HepG2 (cell line): ENCODE measurements at regions not wholly inside any gene's neighbourhood (a gene's known extent, or its start where the extent isn't known, plus 50 kb on each side); places are given as distances from the start of the nearest gene placed in this dataset.

ENCODE experiments used
- ATAC-seq: fragments of 200-7000 bp; cut with Tn5 transposase; 3 replicates; pipeline ENCODE4 v1.9.1; 2020; ENCODE audit warnings: mild to moderate bottlenecking, moderate library complexity
- BruUV-seq: library from RNA; stranded (reverse); fragments of 400-500 nt; replicated peaks from 2 replicates; lab custom pipeline; 2021; lab: Mats Ljungman, UMichigan
- CTCF ChIA-PET: fragments of 300-600 bp; formaldehyde crosslinking; extraction: SDS; loops from one replicate; lab custom pipeline; 2021; ENCODE audit warnings: low total read pairs, inconsistent platforms, low intra/inter-chr PET ratio; lab: Yijun Ruan, JAX
- POLR2A ChIA-PET: fragments of 350-600 bp; sonication (Branson Sonifier 250); formaldehyde crosslinking; loops from one replicate; lab custom pipeline; 2020; ENCODE audit warnings: antibody characterized with exemption, inconsistent platforms; lab: Yijun Ruan, JAX
- DNase-seq: peaks from one replicate; pipeline ENCODE4 v3.0.0-alpha.2; 2015; ENCODE audit warnings: low spot score
- FAIRE-seq: peaks from 3 replicates; lab custom pipeline; 2011; peaks lifted over from hg19 to GRCh38; lab: Jason Lieb, UNC
- H2AFZ ChIP-seq: one replicate; pipeline ENCODE4 v1.6.1; 2011; ENCODE audit warnings: low read length, inconsistent platforms
- H3K27ac ChIP-seq: fragments of 300-600 bp; 3 replicates; pipeline ENCODE4 v1.8.0; 2011; ENCODE audit warnings: mixed run types, mild to moderate bottlenecking, mixed read lengths, low read length, inconsistent platforms; ENCODE audit not compliant: insufficient read depth; ENCODE audit errors: extremely low read length
- H3K27me3 ChIP-seq, 2 experiments: fragments of 200-600 bp in 1 of 2; 2 replicates in 1 of 2; 3 replicates in 1 of 2; pipeline versions ENCODE4 v1.6.0 to v1.8.0; 2011; ENCODE audit warnings: low read length in 2 of 2, mild to moderate bottlenecking in 2 of 2, moderate library complexity in 2 of 2, inconsistent platforms in 1 of 2; ENCODE audit not compliant: insufficient read depth in 2 of 2, control insufficient read depth in 1 of 2
- H3K36me3 ChIP-seq, 2 experiments: fragments of 200-600 bp in 1 of 2; replicated peaks in 1 of 2; 2 replicates in 1 of 2; 3 replicates in 1 of 2; pipeline versions ENCODE4 v1.5.1 to v1.8.0; 2011; ENCODE audit warnings: low read length in 2 of 2, inconsistent platforms in 1 of 2; ENCODE audit not compliant: insufficient read depth in 2 of 2, control insufficient read depth in 1 of 2
- H3K4me1 ChIP-seq: 2 replicates; pipeline ENCODE4 v1.5.1; 2012; ENCODE audit warnings: low read length, inconsistent platforms; ENCODE audit not compliant: insufficient read depth
- H3K4me2 ChIP-seq: 2 replicates; pipeline ENCODE4 v1.6.0; 2011; ENCODE audit warnings: low read depth, low read length, inconsistent platforms
- H3K4me3 ChIP-seq, 3 experiments: fragments of 200-600 bp in 1 of 3; sonication (generic), shearing (Covaris generic) in 1 of 3; replicated peaks in 1 of 3; 2 replicates each; pipeline ENCODE4 v1.5.1; 2011 to 2016; ENCODE audit warnings: low read length in 3 of 3, inconsistent platforms in 2 of 3, low read depth in 2 of 3, mild to moderate bottlenecking in 2 of 3, control low read depth in 1 of 3, mixed read lengths in 1 of 3; ENCODE audit not compliant: insufficient read depth in 1 of 3
- H3K79me2 ChIP-seq: one replicate; pipeline ENCODE4 v1.6.1; 2011; ENCODE audit warnings: low read length, inconsistent platforms; ENCODE audit not compliant: insufficient read depth
- H3K9ac ChIP-seq: 2 replicates; pipeline ENCODE4 v1.6.0; 2011; ENCODE audit warnings: mild to moderate bottlenecking, low read depth, low read length, inconsistent platforms; ENCODE audit not compliant: insufficient read depth
- H3K9me3 ChIP-seq: 2 replicates; pipeline ENCODE4 v1.5.1; 2012; ENCODE audit warnings: mild to moderate bottlenecking, low read length
- H4K20me1 ChIP-seq: 2 replicates; pipeline ENCODE4 v1.6.0; 2011; ENCODE audit warnings: inconsistent platforms, mild to moderate bottlenecking, low read length, moderate library complexity; ENCODE audit not compliant: insufficient read depth
- MTA1 ChIP-seq: sonication (generic); formaldehyde crosslinking; IDR thresholded peaks from 2 replicates; pipeline ENCODE4 v1.4.0; 2020; ENCODE audit warnings: missing genetic modification reagents, mild to moderate bottlenecking, borderline replicate concordance
- THYN1 ChIP-seq: sonication (generic); formaldehyde crosslinking; IDR thresholded peaks from 2 replicates; pipeline ENCODE4 v1.8.1; 2023; ENCODE audit warnings: low read depth, mild to moderate bottlenecking, moderate library complexity, missing genetic modification reagents, borderline replicate concordance
- ZBTB10 ChIP-seq: sonication (generic); formaldehyde crosslinking; IDR thresholded peaks from 2 replicates; pipeline ENCODE4 v1.4.0; 2020; ENCODE audit warnings: missing genetic modification reagents, borderline replicate concordance
- ZGPAT ChIP-seq: IDR thresholded peaks from 2 replicates; pipeline ENCODE4 v1.6.1; 2016; ENCODE audit warnings: mild to moderate bottlenecking
- WGBS: methylation state at CpG from one replicate; pipeline ENCODE4 v1.1.6; 2017; ENCODE audit warnings: low lambda C conversion rate; 5-methylcytosine and 5-hydroxymethylcytosine counted together
- in situ Hi-C: cut with HindIII; loops from 2 replicates; pipeline ENCODE4 v1.10.0; 2017; ENCODE audit warnings: low pct_unique_long_range_greater_than_20kb; ENCODE audit not compliant: extremely low pct_ligation_motif_present
- intact Hi-C: fragments of 100-400 bp; cut with micrococcal nuclease; formaldehyde crosslinking; loops from one replicate; pipeline ENCODE4 v1.10.0; 2022; ENCODE audit not compliant: unreplicated experiment
- TF ChIP-seq, protein P1 (sequence below): fragments of 450-650 bp; IDR thresholded peaks from 2 replicates; pipeline ENCODE4 v1.6.1; 2016
- TF ChIP-seq, protein P2 (sequence below), 2 experiments: sonication (generic) in 1 of 2; formaldehyde crosslinking in 1 of 2; IDR thresholded peaks; 2 replicates each; pipeline versions ENCODE4 v1.4.0 to v1.6.1; 2016 to 2020; ENCODE audit warnings: borderline replicate concordance in 1 of 2, low read depth in 1 of 2, mild to moderate bottlenecking in 1 of 2, missing genetic modification reagents in 1 of 2

- H3K9me3 ChIP-seq, result no peaks in the 10 kb centered on the region; the same call in 1 of the 2 replicates
- no peaks in the 10 kb centered on the region for H3K4me1 ChIP-seq
- H3K36me3 ChIP-seq, result no peaks in the 10 kb centered on the region
- H3K27ac ChIP-seq, result no peak overlapping the region
- intact Hi-C loops, result no loop called here
- H3K79me2 ChIP-seq, result no peaks in the 10 kb centered on the region
- ATAC-seq (no peak), FAIRE-seq (no peak), DNase-seq (no peak)
- ChIA-PET CTCF (no interaction called here), POLR2A (no interaction called here)
- H3K4me3 ChIP-seq, result no peak overlapping the region
- in situ Hi-C loops, result no loop called here
- H3K4me2 ChIP-seq, result no peak overlapping the region
- H4K20me1 ChIP-seq, result no peaks in the 10 kb centered on the region
- H2AFZ ChIP-seq, result no peak overlapping the region
- no TSS peak for BruUV-seq
- WGBS, result 40% methylated on average over 9 of the region's 13 CpGs
- H3K9ac ChIP-seq, result no peak overlapping the region
- peaks cover 0 to 2% of the 10 kb centered on the region in 2 experiments; a peak in 2 of 5 replicates for H3K27me3 ChIP-seq
- TF ChIP-seq MTA1 (CRISPR knock-in tag), result no peak
- TF ChIP-seq ZBTB10 (CRISPR knock-in tag), result no peak
- TF ChIP-seq, protein P1, sequence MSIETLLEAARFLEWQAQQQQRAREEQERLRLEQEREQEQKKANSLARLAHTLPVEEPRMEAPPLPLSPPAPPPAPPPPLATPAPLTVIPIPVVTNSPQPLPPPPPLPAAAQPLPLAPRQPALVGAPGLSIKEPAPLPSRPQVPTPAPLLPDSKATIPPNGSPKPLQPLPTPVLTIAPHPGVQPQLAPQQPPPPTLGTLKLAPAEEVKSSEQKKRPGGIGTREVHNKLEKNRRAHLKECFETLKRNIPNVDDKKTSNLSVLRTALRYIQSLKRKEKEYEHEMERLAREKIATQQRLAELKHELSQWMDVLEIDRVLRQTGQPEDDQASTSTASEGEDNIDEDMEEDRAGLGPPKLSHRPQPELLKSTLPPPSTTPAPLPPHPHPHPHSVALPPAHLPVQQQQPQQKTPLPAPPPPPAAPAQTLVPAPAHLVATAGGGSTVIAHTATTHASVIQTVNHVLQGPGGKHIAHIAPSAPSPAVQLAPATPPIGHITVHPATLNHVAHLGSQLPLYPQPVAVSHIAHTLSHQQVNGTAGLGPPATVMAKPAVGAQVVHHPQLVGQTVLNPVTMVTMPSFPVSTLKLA, result no peak
- TF ChIP-seq, protein P2, sequence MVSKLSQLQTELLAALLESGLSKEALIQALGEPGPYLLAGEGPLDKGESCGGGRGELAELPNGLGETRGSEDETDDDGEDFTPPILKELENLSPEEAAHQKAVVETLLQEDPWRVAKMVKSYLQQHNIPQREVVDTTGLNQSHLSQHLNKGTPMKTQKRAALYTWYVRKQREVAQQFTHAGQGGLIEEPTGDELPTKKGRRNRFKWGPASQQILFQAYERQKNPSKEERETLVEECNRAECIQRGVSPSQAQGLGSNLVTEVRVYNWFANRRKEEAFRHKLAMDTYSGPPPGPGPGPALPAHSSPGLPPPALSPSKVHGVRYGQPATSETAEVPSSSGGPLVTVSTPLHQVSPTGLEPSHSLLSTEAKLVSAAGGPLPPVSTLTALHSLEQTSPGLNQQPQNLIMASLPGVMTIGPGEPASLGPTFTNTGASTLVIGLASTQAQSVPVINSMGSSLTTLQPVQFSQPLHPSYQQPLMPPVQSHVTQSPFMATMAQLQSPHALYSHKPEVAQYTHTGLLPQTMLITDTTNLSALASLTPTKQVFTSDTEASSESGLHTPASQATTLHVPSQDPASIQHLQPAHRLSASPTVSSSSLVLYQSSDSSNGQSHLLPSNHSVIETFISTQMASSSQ (IDR thresholded peaks at IDR 0.05; ENCODE audit: low read depth), result no peak
- TF ChIP-seq, protein P2 (CRISPR knock-in tag; IDR thresholded peaks at IDR 0.05; ENCODE audit: borderline replicate concordance), result no peak
- no peak for TF ChIP-seq ZGPAT
- TF ChIP-seq THYN1 (CRISPR knock-in tag), result no peak
These were observed 488.3 kb downstream of the MN1 start for GRCh38 chr22:27312966-27313855.
